Left renal pelvis (tissue), 4 donors: ENCODE measurements at regions not wholly inside any gene's neighbourhood (a gene's known extent, or its start where the extent isn't known, plus 50 kb on each side); places are given as distances from the start of the nearest gene placed in this dataset.
A peak's percentile ranks its signal among the peaks of the same experiment; 100 is the strongest.
"Not testable (repeated sequence)": the region's sequence is repeated elsewhere in the genome, so short reads cannot be mapped to it uniquely, and the experiment has no call there.

Experiments used
- DNase-seq, 4 donors: peaks; one replicate each; pipeline ENCODE4 v3.0.0-alpha.2; 2013; ENCODE audit warnings: low read depth in 4 of 4, low spot score in 3 of 4

- no peak for DNase-seq
These were observed 159.7 kb upstream of the PRICKLE1 start for GRCh38 chr12:42749239-42749638.

DNA sequence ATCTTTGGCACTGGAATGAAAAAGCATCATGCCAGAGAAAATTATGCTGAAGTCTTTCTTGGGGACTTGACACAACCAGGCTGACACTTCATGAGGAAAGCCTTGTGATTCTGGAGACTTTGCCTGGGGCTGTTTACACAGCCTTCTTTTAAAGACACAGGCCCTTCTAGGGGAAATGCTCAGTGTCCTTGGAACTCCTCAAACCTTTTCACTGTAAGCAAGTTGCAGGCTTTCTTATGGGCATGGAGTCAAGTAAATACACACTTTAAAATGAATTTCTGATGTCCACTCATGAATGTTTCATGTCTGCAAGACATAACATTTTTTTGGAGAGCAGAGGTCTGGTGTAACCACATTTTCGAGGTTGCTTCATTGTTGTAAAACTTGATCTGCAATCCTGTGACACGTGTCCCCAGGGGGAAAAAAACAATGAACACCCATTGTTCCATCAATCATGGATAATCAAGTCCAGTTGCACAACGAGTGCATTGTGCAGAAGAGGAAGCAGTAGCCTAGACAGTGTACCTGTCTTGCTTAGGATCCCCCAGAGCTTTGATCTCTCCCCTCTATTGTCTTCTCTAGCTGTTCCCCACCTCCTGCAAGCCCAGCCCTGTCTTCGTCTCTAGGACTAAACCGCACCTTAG lies 155.1 kb upstream of the PRICKLE1 start:
- no peak for DNase-seq

GRCh38 chr12:42742716-42743115 lies 153.2 kb upstream of the PRICKLE1 start:
- DNase-seq, result no peak

GRCh38 chr12:42741771-42742510 lies 152.4 kb upstream of the PRICKLE1 start:
- DNase-seq, result no peak

DNA sequence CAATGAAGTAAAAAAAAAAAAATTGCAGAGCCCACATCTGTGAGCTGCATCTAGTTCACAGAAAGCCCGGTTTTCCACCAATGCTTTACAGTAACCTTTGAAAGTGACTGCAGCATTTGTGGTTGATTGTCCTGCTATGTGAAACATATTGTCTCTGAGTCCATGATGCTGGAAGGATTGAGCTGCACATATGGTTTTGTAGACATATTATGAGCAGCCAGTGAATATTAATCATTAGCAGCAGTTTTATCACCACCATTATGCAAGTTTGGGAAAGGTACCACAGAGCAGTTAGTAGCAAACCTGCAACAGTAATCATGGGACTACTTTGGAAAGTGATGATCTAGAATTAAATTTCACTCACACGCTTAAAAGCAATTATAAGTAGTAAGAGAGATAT lies 151.5 kb upstream of the PRICKLE1 start:
- DNase-seq, result no peak

- DNase-seq, result no peak
These were observed 147.9 kb upstream of the PRICKLE1 start for GRCh38 chr12:42737398-42737797.

- DNase-seq, result no peak
These were observed 146.4 kb upstream of the PRICKLE1 start for GRCh38 chr12:42735861-42736361.

DNA sequence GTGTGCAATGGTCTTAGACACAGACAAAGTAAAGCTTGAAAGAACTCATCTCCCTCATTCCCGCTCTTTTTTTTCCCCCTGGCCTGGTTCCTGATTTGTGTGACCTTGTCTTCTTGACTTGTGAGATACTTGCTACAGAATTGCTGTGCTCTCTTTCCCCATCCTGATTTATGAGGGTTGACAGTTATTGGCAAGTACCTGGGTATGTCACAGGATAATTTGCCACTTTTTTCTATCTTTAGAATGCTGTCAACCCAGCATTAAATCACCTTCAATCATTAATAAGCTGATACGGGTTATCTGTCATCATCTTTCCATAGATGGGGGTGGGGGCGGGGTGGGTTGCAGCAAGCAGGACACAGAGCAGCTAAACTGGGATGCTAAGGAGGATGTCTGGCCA lies 144.4 kb upstream of the PRICKLE1 start:
- no peak for DNase-seq

GRCh38 chr12:42732908-42733411 lies 143.4 kb upstream of the PRICKLE1 start:
- no peak for DNase-seq

DNA sequence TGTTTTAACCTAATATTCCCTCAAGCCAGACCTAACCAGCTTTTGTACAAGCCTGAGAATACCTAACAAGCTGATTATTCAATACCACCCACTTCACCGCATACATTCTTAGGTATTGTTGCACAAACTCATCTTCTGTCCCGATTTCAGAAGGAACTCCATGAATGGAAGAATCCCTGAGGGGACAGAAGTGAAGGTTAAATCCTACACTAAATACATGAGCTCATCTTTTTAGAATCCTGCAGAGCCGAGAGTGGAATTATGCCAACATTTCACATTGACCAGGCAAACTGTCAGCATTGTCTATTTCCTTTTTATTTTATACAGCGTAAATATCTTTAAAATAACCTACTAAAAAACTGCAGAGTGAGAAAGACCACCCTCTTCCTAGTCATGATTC lies 140.7 kb upstream of the PRICKLE1 start:
- DNase-seq, result no peak

- DNase-seq, result no peak
These were observed 140.0 kb upstream of the PRICKLE1 start for GRCh38 chr12:42729535-42729900.

DNA sequence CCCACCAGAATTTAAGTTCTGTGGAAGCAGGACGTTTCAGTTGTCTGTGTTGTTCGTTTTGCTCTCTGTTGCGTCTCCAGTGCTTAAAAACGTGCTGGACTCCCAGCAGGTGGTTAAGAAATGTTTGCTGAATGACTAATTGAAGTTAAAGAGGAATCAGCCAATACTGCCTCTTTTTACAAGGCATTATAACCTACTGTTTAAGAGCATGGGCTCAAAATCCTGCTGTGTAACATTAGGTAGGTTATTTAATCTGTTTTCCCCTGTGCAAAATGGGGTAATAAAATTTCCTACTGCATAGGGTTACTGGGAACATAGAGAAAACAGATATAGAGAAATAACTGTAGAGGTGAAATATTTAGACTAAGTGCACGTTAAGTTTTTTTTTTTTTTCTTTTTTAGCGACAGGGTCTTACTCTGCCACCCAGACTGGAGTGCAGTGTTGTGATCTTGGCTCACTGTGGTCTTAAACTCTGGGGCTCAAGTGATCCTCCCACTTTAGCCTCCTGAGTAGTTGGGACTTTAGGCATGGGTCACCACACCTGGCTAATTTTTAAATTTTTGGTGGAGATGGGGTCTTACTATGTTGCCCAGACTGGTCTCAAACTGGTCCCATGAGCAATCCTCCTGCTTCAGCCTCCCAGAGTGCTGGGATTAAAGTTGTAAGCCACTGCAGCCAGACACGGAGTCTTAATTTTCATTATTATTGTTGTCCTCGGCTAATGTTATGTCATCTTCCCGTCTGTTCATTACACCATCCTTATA lies 139.4 kb upstream of the PRICKLE1 start:
- DNase-seq, result no peak

DNA sequence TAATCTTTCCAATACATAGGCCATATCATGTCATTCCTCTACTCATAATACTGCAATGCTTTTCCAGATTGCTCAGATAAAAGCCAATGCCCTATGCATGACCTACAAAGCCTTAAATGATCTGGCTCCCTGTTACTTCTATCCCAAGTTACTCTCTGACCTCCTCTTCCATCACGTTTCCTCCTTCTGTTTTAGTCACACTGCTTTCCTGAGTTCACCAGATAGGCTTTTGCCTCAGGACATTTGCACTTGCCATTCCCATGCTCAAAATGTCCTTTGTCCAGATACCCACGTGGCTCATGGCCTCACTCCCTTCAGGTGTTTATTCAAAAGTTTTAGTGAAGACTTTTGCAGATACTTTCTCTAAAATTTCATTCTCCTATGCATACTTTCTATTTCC lies 138.7 kb upstream of the PRICKLE1 start:
- DNase-seq, result no peak

GRCh38 chr12:42725809-42726208 lies 136.3 kb upstream of the PRICKLE1 start:
- no peak for DNase-seq

DNA sequence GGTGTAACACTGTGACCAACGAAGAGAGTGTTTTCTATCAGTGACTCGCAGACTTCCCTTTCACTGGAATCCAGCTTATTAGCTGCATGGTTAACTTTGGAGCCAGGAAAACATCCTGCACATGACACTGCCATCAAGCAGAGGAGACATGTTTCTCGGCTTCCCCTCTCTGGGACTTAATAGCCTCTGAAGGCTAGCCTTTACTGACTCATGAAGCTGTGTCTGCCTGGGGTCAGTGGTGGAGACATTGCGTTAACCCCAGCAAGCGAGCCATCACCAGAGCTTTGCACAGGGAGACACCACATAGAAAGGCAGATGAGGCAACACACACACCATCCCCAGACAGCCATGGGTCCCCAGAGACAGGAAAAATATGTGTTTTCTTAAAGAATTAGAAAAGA lies 126.9 kb upstream of the PRICKLE1 start:
- DNase-seq, result no peak

DNA sequence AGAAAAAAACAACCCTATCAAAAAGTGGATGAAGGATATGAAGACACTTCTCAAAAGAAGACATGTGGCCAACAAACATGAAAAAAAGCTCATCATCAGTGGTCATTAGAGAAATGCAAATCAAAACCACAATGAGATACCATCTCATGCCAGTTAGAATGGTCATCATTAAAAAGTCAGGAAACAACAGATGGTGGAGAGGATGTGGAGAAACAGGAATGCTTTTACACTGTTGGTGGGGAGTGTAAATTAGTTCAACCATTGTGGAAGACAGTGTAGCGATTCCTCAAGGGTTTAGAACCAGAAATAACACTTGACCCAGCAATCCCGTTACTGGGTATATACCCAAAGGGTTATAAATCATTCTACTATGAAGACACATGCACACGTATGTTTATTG lies 124.0 kb upstream of the PRICKLE1 start:
- not testable (repeated sequence) for DNase-seq

DNA sequence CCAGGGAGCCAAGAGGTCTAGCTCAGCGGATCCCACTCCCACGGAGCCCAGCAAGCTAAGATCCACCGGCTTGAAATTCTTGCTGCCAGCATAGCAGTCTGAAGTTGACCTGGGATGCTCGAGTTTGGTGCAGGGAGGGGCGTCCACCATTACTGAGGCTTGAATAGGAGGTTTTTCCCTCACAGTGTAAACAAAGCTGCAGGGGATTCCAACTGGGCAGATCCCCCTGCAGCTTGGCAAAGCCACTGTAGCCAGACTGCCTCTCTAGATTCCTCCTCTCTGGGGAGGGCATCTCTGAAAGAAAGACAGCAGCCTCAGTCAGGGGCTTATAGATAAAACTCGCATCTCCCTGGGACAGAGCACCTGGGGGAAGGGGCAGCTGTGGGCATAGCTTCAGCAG lies 118.8 kb upstream of the PRICKLE1 start:
- DNase-seq, result not testable (repeated sequence)

DNA sequence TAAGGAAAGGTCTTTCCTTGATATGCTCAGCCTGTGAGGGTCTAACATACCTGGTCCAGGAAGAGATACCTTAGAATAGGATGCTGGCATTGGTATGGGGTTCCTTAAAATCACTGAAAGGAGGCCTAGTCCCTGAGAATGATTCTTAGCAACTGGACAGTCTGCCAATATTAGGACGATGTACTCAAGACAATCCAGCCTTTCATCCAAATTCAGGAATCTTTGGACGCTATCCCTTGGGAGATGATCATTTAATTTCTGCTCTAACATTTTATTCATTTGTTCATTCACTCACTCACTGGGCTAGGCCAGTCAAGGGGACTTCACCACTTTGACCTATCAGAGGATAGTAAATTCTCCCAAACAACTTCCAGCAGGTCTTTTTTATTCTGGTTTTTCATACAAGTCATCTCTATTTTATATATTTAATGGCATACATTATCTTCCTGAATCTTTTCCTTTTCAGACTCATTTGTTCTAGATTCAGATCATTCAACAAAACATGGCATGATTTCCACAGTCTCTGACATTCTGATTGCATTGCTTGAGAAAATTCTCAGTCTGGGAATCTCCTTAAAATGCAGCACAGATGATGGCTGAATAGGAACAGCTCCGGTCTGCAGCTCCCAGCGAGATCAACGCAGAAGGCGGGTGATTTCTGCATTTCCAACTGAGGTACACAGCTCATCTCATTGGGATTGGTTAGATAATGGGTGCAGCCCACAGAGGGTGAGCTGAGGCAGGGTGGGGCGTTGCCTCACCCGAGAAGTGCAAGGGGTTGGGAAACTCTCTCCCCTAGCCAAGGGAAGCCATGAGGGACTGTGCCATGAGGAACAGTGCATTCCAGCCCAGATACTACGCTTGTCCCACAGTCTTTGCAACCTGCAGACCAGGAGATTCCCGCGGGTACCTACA lies 118.0 kb upstream of the PRICKLE1 start:
- DNase-seq, result no peak

GRCh38 chr12:42706321-42706720 lies 116.8 kb upstream of the PRICKLE1 start:
- no peak for DNase-seq

- DNase-seq, result peak in 3 of 4 donors; percentile 18 to 42 (median 27)
These were observed 116.3 kb upstream of the PRICKLE1 start for GRCh38 chr12:42705863-42706262.
